A673 (cell line): ENCODE measurements at regions not wholly inside any gene's neighbourhood (a gene's known extent, or its start where the extent isn't known, plus 50 kb on each side); places are given as distances from the start of the nearest gene placed in this dataset.

Source experiments
- BruUV-seq: library from RNA; stranded (reverse); fragments of 400-500 nt; replicated peaks from 2 replicates; lab custom pipeline; 2021; lab: Mats Ljungman, UMichigan
- CTCF ChIA-PET: fragments of 300-600 bp; sonication (Branson Sonifier 250); formaldehyde crosslinking; loops from one replicate; lab custom pipeline; 2022; ENCODE audit warnings: antibody characterized with exemption; lab: Charles Lee
- POLR2A ChIA-PET: fragments of 300-600 bp; sonication (Branson Sonifier 250); formaldehyde crosslinking; loops from one replicate; lab custom pipeline; 2022; ENCODE audit warnings: antibody characterized with exemption; ENCODE audit not compliant: low non-redundant PET; lab: Charles Lee
- DNase-seq: peaks from one replicate; pipeline ENCODE4 v3.0.0-alpha.2; 2015; ENCODE audit warnings: low spot score
- H3K27ac ChIP-seq: fragments of 200-600 bp; sonication (generic); 2 replicates; pipeline ENCODE4 v1.5.1; 2016; ENCODE audit warnings: mixed run types, low read depth, mild to moderate bottlenecking, mixed read lengths, antibody characterized with exemption, low read length; ENCODE audit not compliant: poor library complexity, severe bottlenecking
- H3K27me3 ChIP-seq: fragments of 200-600 bp; sonication (generic); replicated peaks from 2 replicates; pipeline ENCODE4 v1.6.1; 2017; ENCODE audit warnings: mixed run types, low read depth, mild to moderate bottlenecking, mixed read lengths, antibody characterized with exemption, low read length; ENCODE audit not compliant: insufficient read depth, poor library complexity
- H3K36me3 ChIP-seq: fragments of 200-600 bp; sonication (generic); 2 replicates; pipeline ENCODE4 v1.6.1; 2016; ENCODE audit warnings: mixed run types, mild to moderate bottlenecking, mixed read lengths, antibody characterized with exemption, low read length; ENCODE audit not compliant: insufficient read depth, poor library complexity, severe bottlenecking
- H3K4me1 ChIP-seq: fragments of 200-600 bp; sonication (generic); 2 replicates; pipeline ENCODE4 v1.6.1; 2017; ENCODE audit warnings: mixed run types, mild to moderate bottlenecking, mixed read lengths, antibody characterized with exemption, low read length; ENCODE audit not compliant: insufficient read depth, poor library complexity, severe bottlenecking
- H3K4me3 ChIP-seq: fragments of 200-600 bp; sonication (generic); 2 replicates; pipeline ENCODE4 v1.5.1; 2016; ENCODE audit warnings: low read depth, mixed run types, mild to moderate bottlenecking, mixed read lengths, low read length; ENCODE audit not compliant: poor library complexity, severe bottlenecking
- H3K9me3 ChIP-seq: fragments of 200-600 bp; sonication (generic); 2 replicates; pipeline ENCODE4 v1.6.1; 2016; ENCODE audit warnings: mixed run types, low read depth, mild to moderate bottlenecking, mixed read lengths, antibody characterized with exemption, low read length; ENCODE audit not compliant: poor library complexity, severe bottlenecking
- CTCF ChIP-seq: fragments of 300-800, 200-600 bp; sonication (generic); conservative IDR thresholded peaks from 2 replicates; pipeline ENCODE4 v1.5.1; 2017; ENCODE audit warnings: low read depth, mild to moderate bottlenecking, antibody characterized with exemption, low read length, moderate library complexity, mixed read lengths
- EZH2 ChIP-seq: fragments of 200-600 bp; sonication (generic); IDR thresholded peaks from 2 replicates; pipeline ENCODE4 v1.6.1; 2017; ENCODE audit warnings: borderline replicate concordance, low read depth, mild to moderate bottlenecking, mixed read lengths, antibody characterized with exemption, low read length; ENCODE audit not compliant: poor library complexity, severe bottlenecking
- intact Hi-C: fragments of 100-400 bp; cut with micrococcal nuclease; formaldehyde crosslinking; loops from one replicate; pipeline ENCODE4 v1.10.0; 2022; ENCODE audit not compliant: unreplicated experiment

GRCh38 chr5:108556441-108557145, 174.7 kb upstream of the FBXL17 start:
- Histone ChIP-seq H3K9me3 (no peaks in the 10 kb centered on the region), H3K4me3 (no peak overlapping the region), H3K27me3 (no peaks in the 10 kb centered on the region), H3K27ac (no peak overlapping the region), H3K36me3 (no peaks in the 10 kb centered on the region), H3K4me1 (no peaks in the 10 kb centered on the region)
- ChIA-PET CTCF (no interaction called here), POLR2A (no interaction called here)
- DNase-seq: no peak
- no peak for TF ChIP-seq EZH2
- no peak for TF ChIP-seq CTCF
- BruUV-seq: no TSS peak
- intact Hi-C loops: no loop called here

GRCh38 chr5:108548684-108549596, 167.0 kb upstream of the FBXL17 start:
- Histone ChIP-seq H3K36me3 (no peaks in the 10 kb centered on the region), H3K4me3 (no peak overlapping the region), H3K27me3 (no peaks in the 10 kb centered on the region), H3K27ac (no peak overlapping the region), H3K9me3 (no peaks in the 10 kb centered on the region), H3K4me1 (no peaks in the 10 kb centered on the region)
- no peak for DNase-seq
- intact Hi-C loops: no loop called here
- ChIA-PET POLR2A (no interaction called here), CTCF (no interaction called here)
- TF ChIP-seq EZH2: no peak
- no peak for TF ChIP-seq CTCF
- BruUV-seq: no TSS peak

- intact Hi-C loops: no loop called here
- Histone ChIP-seq H3K9me3 (no peaks in the 10 kb centered on the region), H3K4me1 (no peaks in the 10 kb centered on the region), H3K4me3 (no peak overlapping the region), H3K27ac (no peak overlapping the region), H3K27me3 (no peaks in the 10 kb centered on the region), H3K36me3 (no peaks in the 10 kb centered on the region)
- ChIA-PET CTCF (no interaction called here), POLR2A (no interaction called here)
- no TSS peak for BruUV-seq
- no peak for DNase-seq
- TF ChIP-seq CTCF (no peak), EZH2 (no peak)
These were observed 165.0 kb upstream of the FBXL17 start for GRCh38 chr5:108546939-108547338.
